ENCODE measurements at regions not wholly inside any gene's neighbourhood (a gene's known extent, or its start where the extent isn't known, plus 50 kb on each side); places are given as distances from the start of the nearest gene placed in this dataset.

DNA sequence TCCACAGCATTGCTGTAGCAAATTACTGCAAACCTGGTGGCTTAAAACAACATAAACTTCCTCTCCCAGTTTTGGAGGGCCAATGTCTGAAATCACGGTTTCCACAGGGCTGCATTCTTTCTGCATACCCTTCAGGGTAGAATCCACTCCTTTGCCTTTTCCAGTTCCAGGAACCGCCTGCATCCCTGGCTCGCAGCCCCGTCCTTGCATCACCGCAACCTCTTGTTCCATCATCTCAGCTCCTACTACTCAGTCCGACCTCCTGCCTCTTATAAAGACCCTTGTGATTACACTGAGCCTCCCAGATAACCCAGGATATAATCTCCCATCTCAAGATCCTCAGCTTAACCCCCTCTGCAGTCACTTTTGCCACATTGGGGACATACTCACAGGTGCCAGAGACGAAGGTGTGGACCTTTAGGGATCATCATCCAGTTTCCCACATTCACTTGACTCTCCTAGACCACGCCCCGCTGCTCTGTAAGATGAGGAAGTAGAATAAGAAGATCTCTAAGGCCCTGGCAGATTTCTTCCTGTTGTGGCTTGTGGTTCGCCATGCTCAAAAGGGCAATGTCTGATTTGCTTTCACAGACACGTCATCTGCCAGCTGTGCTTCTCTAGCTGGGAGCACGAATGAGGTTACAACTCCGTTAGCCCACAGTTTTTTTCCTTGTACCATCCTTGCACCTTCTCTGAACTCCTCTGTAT is 103.6 kb upstream of the AGAP1 start:
- Histone ChIP-seq H3K9ac (ENCODE audit: low read length) (no peak overlapping the region), H3K27me3 (ENCODE audit: control insufficient read depth, insufficient read depth, low read length) (no peaks in the 10 kb centered on the region), H3K4me3 (ENCODE audit: low read length) (no peak overlapping the region), H3K36me3 (ENCODE audit: control insufficient read depth, insufficient read depth, low read length) (no peaks in the 10 kb centered on the region), H3K9me3 (ENCODE audit: control insufficient read depth, low read length) (no peaks in the 10 kb centered on the region), H3K4me1 (ENCODE audit: control insufficient read depth, insufficient read depth, low read length) (no peaks in the 10 kb centered on the region)

DNA sequence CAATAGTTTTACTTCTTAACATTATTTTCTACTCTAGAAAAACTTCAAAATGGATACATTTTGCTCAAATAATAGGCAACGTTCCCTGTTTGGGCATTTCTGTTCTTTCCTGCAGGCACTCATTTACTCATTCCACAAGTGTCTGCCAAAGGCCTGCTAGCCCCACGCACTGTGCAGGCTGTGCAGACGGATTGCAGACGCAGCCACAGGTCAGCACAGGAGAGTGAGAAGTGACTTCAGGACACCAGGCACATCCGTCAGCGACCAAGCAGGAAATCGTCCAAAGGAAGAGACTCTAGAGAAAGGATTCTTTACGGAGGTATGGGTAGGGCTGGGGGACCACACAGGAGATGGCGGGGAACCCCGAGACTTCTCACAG is 103.0 kb upstream of the AGAP1 start:
- Histone ChIP-seq H3K27me3 (ENCODE audit: control insufficient read depth, insufficient read depth, low read length) (no peaks in the 10 kb centered on the region), H3K4me3 (ENCODE audit: low read length) (no peak overlapping the region), H3K36me3 (ENCODE audit: control insufficient read depth, insufficient read depth, low read length) (no peaks in the 10 kb centered on the region), H3K9me3 (ENCODE audit: control insufficient read depth, low read length) (no peaks in the 10 kb centered on the region), H3K4me1 (ENCODE audit: control insufficient read depth, insufficient read depth, low read length) (no peaks in the 10 kb centered on the region), H3K9ac (ENCODE audit: low read length) (no peak overlapping the region)

DNA sequence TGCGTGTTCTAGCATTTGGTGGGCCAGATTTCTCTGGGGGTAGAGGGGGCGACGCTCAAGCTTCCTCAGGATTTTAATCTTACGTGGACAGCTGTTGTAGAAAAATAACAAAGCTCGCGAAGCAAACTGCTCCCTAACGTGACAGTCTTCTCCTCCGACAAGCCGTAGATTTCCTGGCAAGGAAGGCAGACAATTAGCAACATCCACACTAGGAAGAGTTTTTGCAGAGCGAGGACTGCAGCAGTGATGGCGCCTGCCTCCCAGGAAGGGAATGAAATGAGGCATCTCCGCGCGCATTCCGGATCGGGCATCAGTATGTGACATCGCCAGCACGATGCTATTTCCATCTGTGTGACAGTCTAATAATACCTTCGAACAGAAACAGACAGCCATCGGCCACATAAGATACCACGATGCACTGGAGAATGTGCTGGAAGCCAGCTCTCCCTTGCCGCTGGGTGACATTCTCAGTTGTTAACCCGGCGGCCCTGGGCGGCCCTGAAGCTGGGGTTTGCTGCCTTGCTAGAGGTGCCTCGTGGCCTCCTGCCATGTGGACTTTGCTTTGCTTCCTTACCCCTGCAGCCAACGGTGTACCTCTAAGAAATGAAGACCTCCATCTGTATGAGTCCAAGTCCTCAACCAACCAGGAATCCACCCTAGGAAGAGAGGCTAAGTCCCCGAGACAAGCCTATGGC is 101.8 kb upstream of the AGAP1 start:
- Histone ChIP-seq H3K4me3 (ENCODE audit: low read length) (no peak overlapping the region), H3K4me1 (ENCODE audit: control insufficient read depth, insufficient read depth, low read length) (no peaks in the 10 kb centered on the region), H3K27me3 (ENCODE audit: control insufficient read depth, insufficient read depth, low read length) (no peaks in the 10 kb centered on the region), H3K36me3 (ENCODE audit: control insufficient read depth, insufficient read depth, low read length) (no peaks in the 10 kb centered on the region), H3K9me3 (ENCODE audit: control insufficient read depth, low read length) (no peaks in the 10 kb centered on the region), H3K9ac (ENCODE audit: low read length) (no peak overlapping the region)

DNA sequence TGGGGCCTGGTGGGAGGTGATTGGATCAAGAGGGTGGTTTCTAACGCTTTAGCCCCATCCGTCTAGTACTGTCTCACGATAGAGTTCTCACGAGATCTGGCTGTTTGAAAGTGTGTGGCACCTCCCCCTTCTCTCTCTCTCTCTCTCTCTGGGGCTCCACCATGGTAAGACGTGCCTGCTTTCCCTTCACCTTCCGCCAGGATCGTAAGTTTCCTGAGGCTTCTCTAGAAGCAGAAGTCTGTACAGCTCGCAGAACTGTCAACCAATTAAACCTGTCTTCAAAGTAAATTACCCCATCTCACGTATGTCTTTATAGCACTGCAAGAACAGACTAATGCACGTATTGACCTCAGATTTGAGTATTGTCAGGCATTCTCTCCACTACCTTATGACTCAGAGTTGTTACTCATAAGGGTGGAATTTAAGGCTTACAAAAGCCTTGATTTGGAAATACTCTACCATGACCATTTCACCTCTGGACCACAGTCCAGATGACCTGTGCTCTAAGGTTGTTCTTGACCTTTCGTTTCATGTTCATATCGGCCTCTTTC is 99.5 kb upstream of the AGAP1 start:
- no peak overlapping the region for H3K4me3 ChIP-seq (ENCODE audit: low read length)
- no peak overlapping the region for H3K9ac ChIP-seq (ENCODE audit: low read length)
- H3K4me1 ChIP-seq (ENCODE audit: control insufficient read depth, insufficient read depth, low read length) = no peaks in the 10 kb centered on the region
- no peaks in the 10 kb centered on the region for H3K9me3 ChIP-seq (ENCODE audit: control insufficient read depth, low read length)
- no peaks in the 10 kb centered on the region for H3K36me3 ChIP-seq (ENCODE audit: control insufficient read depth, insufficient read depth, low read length)
- H3K27me3 ChIP-seq (ENCODE audit: control insufficient read depth, insufficient read depth, low read length) = no peaks in the 10 kb centered on the region

DNA sequence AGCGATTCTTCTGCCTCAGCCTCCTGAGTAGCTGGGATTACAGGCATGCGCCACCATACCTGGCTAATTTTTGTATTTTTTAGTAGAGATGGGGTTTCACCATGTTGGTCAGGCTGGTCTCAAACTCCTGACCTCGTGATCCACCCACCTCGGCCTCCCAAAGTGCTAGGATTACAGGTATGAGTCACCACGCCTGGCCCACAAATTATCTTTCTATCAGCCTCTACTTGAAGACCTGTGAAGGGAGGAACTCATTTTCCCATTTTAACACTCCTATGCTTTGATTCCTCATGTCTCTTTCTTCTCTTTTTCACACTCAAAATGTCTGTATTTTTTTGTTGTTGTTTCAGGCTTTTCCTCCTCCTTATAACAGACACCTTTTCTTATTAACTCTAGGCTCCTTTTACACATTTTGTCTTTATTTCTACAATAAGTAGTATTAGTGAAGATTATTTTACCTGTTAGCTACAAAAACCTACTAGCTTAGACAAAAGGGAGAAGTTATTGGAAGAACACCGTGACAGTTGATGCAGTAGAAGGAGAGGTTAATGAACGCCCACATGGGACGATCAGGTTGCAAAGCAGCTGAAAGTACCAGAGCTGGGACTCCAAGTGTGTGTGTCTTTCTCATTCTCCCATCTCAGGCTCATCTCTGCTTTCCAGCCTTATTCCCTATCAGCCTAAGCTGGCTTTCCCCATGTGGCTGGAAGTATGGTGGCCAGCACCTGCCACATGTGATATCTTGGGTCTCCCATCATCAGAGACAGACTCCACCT is 97.6 kb upstream of the AGAP1 start:
- H3K9me3 ChIP-seq (ENCODE audit: control insufficient read depth, low read length) = no peaks in the 10 kb centered on the region
- no peaks in the 10 kb centered on the region for H3K36me3 ChIP-seq (ENCODE audit: control insufficient read depth, insufficient read depth, low read length)
- H3K4me1 ChIP-seq (ENCODE audit: control insufficient read depth, insufficient read depth, low read length) = no peaks in the 10 kb centered on the region
- H3K9ac ChIP-seq (ENCODE audit: low read length) = no peak overlapping the region
- H3K4me3 ChIP-seq (ENCODE audit: low read length) = no peak overlapping the region
- no peaks in the 10 kb centered on the region for H3K27me3 ChIP-seq (ENCODE audit: control insufficient read depth, insufficient read depth, low read length)

DNA sequence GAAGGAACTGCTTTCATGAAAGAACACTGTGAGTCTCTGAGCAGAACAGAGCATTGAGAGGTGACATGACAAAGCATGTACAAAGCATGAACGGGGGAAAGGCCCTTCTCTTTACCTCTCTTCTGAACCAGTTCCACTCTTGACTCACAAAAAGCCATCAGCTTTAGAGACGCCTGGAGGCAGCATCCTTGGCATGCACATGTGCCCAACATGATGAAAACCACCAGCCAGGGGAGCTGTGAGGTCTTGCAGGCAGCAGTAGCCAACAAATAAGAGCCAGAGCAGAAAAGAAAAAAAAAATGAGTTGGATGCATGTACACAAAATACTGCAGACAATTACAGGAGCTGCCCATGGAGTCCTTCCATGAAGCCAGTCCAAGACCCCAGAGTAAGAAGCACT is 95.5 kb upstream of the AGAP1 start:
- Histone ChIP-seq H3K4me3 (ENCODE audit: low read length) (no peak overlapping the region), H3K9ac (ENCODE audit: low read length) (no peak overlapping the region), H3K9me3 (ENCODE audit: control insufficient read depth, low read length) (no peaks in the 10 kb centered on the region), H3K27me3 (ENCODE audit: control insufficient read depth, insufficient read depth, low read length) (no peaks in the 10 kb centered on the region), H3K4me1 (ENCODE audit: control insufficient read depth, insufficient read depth, low read length) (no peaks in the 10 kb centered on the region), H3K36me3 (ENCODE audit: control insufficient read depth, insufficient read depth, low read length) (no peaks in the 10 kb centered on the region)

DNA sequence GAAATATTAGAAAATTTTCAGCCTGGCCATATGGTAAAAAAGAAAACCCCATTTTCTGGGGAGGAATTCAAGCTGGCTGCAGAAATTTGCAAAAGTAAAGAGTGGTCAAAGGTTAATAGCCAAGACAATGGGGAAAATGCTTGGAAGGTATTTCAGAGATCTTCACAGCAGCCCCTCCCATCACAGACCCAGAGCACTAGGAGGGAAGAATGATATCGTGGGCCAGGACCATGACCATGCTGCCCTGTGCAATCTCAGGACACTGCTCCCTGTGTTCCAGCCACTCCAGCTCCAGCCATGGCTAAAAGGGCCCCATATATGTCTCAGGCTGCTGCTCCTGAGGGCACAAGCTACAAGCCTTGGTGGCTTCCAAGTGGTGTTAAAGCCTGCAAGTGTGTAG is 93.9 kb upstream of the AGAP1 start:
- Histone ChIP-seq H3K9me3 (ENCODE audit: control insufficient read depth, low read length) (no peaks in the 10 kb centered on the region), H3K4me1 (ENCODE audit: control insufficient read depth, insufficient read depth, low read length) (no peaks in the 10 kb centered on the region), H3K9ac (ENCODE audit: low read length) (no peak overlapping the region), H3K36me3 (ENCODE audit: control insufficient read depth, insufficient read depth, low read length) (no peaks in the 10 kb centered on the region), H3K27me3 (ENCODE audit: control insufficient read depth, insufficient read depth, low read length) (no peaks in the 10 kb centered on the region), H3K4me3 (ENCODE audit: low read length) (no peak overlapping the region)

DNA sequence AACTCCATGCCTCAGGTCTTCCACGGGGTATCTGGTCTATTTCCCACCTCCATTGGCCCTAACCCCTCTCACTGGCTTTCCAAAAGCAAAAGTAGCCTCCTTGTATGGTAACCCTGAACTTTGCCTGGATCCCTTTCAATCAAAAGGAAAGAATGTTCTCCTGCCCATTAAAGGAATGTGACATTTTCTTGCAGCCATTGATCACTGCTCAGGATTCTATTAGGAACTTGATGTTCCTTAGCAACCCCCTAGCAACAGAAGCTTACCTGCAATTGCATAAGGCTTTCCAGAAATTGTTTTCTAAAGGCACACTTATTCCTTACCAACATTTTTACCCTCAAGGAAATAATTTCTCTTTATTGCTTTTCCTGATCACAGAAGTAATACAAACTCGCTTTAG is 91.4 kb upstream of the AGAP1 start:
- Histone ChIP-seq H3K4me3 (ENCODE audit: low read length) (no peak overlapping the region), H3K9me3 (ENCODE audit: control insufficient read depth, low read length) (no peaks in the 10 kb centered on the region), H3K36me3 (ENCODE audit: control insufficient read depth, insufficient read depth, low read length) (no peaks in the 10 kb centered on the region), H3K27me3 (ENCODE audit: control insufficient read depth, insufficient read depth, low read length) (no peaks in the 10 kb centered on the region), H3K9ac (ENCODE audit: low read length) (no peak overlapping the region), H3K4me1 (ENCODE audit: control insufficient read depth, insufficient read depth, low read length) (no peaks in the 10 kb centered on the region)

DNA sequence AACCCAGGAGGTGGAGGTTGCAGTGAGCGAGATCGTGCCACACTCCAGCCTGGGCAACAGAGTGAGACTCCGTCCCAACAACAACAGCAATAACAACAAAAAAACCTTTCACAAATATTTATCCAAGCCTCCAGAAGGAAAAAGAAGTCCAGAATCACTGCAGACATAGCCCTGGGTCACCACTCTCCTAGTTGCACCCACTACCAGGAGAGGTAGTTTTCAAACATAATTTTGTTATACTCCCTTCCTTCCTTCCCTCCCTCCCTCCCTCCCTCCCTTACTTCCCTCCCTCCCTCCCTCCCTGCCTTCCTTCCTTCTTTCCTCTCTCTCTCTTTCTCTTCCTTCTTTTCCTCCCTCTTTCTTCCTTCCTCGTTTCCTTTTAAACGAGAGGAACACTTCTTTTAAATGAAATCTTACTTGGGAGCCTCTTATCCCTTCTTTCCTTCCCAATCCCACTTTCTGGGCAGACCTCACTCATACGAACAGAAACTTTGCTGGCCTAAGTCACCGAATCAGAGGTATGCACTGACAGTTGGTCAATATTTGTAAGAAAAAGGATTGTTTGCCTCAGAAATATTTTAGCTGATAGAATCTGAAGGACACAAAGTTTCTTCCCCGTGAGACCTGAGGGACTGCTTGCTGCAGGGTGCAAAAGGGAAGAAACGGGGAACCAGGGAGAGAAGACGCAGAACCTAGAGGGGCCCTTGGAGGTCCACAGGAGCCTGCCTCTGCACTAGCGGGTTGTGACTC is 88.1 kb upstream of the AGAP1 start:
- no peaks in the 10 kb centered on the region for H3K4me1 ChIP-seq (ENCODE audit: control insufficient read depth, insufficient read depth, low read length)
- no peaks in the 10 kb centered on the region for H3K36me3 ChIP-seq (ENCODE audit: control insufficient read depth, insufficient read depth, low read length)
- H3K27me3 ChIP-seq (ENCODE audit: control insufficient read depth, insufficient read depth, low read length) = no peaks in the 10 kb centered on the region
- H3K4me3 ChIP-seq (ENCODE audit: low read length) = no peak overlapping the region
- H3K9me3 ChIP-seq (ENCODE audit: control insufficient read depth, low read length) = no peaks in the 10 kb centered on the region
- no peak overlapping the region for H3K9ac ChIP-seq (ENCODE audit: low read length)

DNA sequence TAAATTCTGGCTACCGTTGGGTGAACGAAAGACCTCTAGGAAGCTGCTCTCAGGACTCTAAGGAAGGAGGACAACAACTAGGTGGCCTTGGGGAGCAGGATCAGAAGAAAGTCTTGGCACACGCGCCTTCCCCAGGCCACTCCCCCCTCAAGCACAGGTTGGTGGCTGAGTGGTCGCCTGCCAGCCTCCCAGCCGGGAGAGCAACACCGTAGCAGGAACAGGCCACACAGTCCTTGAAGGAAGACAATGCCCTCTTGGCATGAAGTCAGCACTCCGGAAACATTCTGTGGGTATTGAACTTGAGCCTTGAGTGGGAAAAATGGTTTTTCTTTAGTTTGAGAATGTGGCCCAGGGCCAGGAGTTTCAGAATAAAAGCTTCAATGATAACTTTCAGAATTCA is 87.4 kb upstream of the AGAP1 start:
- Histone ChIP-seq H3K4me1 (ENCODE audit: control insufficient read depth, insufficient read depth, low read length) (no peaks in the 10 kb centered on the region), H3K27me3 (ENCODE audit: control insufficient read depth, insufficient read depth, low read length) (no peaks in the 10 kb centered on the region), H3K4me3 (ENCODE audit: low read length) (no peak overlapping the region), H3K9ac (ENCODE audit: low read length) (no peak overlapping the region), H3K36me3 (ENCODE audit: control insufficient read depth, insufficient read depth, low read length) (no peaks in the 10 kb centered on the region), H3K9me3 (ENCODE audit: control insufficient read depth, low read length) (no peaks in the 10 kb centered on the region)

DNA sequence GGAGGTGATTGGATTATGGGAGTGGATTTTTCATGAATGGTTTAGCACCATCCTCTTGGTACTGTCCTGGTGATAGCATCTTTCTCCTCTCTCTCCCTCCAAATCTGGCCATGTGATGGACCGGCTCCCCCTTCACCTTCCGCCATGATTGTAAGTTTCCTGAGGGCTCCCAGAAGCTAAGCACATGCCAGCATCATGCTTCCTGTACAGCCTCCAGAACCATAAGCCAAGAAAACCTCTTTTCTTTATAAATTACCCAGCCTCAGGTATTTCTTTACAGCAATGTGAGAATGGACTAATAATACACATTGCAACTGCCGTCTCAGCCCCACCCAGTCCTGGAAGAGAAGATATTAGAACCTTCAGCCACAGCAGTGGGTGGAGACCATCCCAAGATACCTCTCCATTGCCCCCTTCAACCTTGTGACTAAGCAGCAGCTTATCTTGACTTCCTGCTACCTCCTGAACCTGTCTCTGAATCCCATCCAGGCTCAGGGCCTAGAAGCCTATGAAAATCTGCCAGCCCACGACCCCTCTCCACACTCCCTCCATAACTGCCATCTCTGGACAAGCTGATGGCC is 81.8 kb upstream of the AGAP1 start:
- Histone ChIP-seq H3K36me3 (ENCODE audit: control insufficient read depth, insufficient read depth, low read length) (no peaks in the 10 kb centered on the region), H3K4me1 (ENCODE audit: control insufficient read depth, insufficient read depth, low read length) (no peaks in the 10 kb centered on the region), H3K9ac (ENCODE audit: low read length) (no peak overlapping the region), H3K9me3 (ENCODE audit: control insufficient read depth, low read length) (no peaks in the 10 kb centered on the region), H3K4me3 (ENCODE audit: low read length) (no peak overlapping the region), H3K27me3 (ENCODE audit: control insufficient read depth, insufficient read depth, low read length) (no peaks in the 10 kb centered on the region)
